Testis (tissue), 2 donors: ENCODE measurements at regions not wholly inside any gene's neighbourhood (a gene's known extent, or its start where the extent isn't known, plus 50 kb on each side); places are given as distances from the start of the nearest gene placed in this dataset.

Experiments used
- DNase-seq: peaks from one replicate; pipeline ENCODE4 v3.0.0-alpha.2; 2019
- H3K27ac ChIP-seq, 2 donors: fragments of 200-600 bp; sonication (generic); one replicate each; pipeline ENCODE4 v1.5.1; 2019
- H3K27me3 ChIP-seq: fragments of 200-600 bp; sonication (generic); one replicate; pipeline ENCODE4 v1.5.1; 2019
- H3K36me3 ChIP-seq: fragments of 200-600 bp; sonication (generic); one replicate; pipeline ENCODE4 v1.5.1; 2017; ENCODE audit warnings: low read depth; ENCODE audit errors: missing control alignments
- H3K4me1 ChIP-seq: fragments of 200-600 bp; sonication (generic); one replicate; pipeline ENCODE4 v1.5.1; 2019
- H3K4me3 ChIP-seq, 2 donors: fragments of 200-600 bp; sonication (generic); one replicate each; pipeline ENCODE4 v1.5.1; 2017 to 2019
- H3K9me3 ChIP-seq: fragments of 200-600 bp; sonication (generic); one replicate; pipeline ENCODE4 v1.5.1; 2017
- POLR2A ChIP-seq: fragments of 450-650 bp; IDR thresholded peaks from one replicate; pipeline ENCODE4 v1.6.1; 2017; ENCODE audit warnings: antibody characterized with exemption, mild to moderate bottlenecking, moderate library complexity
- WGBS, 2 donors: methylation state at CpG; one replicate each; pipeline ENCODE4 v1.1.5; 2018; 5-methylcytosine and 5-hydroxymethylcytosine counted together
- intact Hi-C: fragments of 100-400 bp; cut with DNase I; formaldehyde crosslinking; loops from one replicate; pipeline ENCODE4 v1.15.1; 2023; ENCODE audit warnings: low total_unique reads
- TF ChIP-seq, protein P1 (sequence below), 3 experiments: fragments of 450-650 bp in 2 of 3; fragments of 200-600 bp in 1 of 3; sonication (generic) in 1 of 3; IDR thresholded peaks; one replicate each; pipeline ENCODE4 v1.5.1; 2016 to 2019; ENCODE audit warnings: antibody characterized with exemption in 3 of 3, mild to moderate bottlenecking in 2 of 3, moderate library complexity in 1 of 3

DNA sequence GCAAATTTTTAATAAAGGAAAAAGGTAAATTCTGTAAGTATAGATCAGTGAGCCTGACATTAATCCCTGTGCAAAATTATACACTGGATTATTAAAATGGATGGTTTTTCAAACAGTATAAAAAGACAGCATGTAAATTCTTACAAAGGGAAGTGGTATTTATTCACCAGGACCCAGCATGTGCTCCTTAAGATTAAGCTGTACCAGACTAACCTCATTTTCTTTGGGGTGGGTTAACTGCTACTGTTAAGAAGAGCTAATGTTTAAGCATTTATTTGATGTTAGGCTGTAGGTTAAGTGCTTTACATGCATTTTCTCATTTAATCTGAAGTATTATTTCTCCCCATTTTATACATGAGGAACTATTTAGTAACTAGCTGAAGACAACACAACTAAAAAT lies 60.3 kb upstream of the RFX3 start:
- H3K27ac ChIP-seq = no peak overlapping the region
- H3K36me3 ChIP-seq = no peaks in the 10 kb centered on the region
- no peak overlapping the region for H3K4me3 ChIP-seq
- DNase-seq = no peak
- H3K27me3 ChIP-seq = no peaks in the 10 kb centered on the region
- no peaks in the 10 kb centered on the region for H3K4me1 ChIP-seq
- intact Hi-C loops = no loop called here
- no peak for TF ChIP-seq POLR2A
- TF ChIP-seq, protein P1, sequence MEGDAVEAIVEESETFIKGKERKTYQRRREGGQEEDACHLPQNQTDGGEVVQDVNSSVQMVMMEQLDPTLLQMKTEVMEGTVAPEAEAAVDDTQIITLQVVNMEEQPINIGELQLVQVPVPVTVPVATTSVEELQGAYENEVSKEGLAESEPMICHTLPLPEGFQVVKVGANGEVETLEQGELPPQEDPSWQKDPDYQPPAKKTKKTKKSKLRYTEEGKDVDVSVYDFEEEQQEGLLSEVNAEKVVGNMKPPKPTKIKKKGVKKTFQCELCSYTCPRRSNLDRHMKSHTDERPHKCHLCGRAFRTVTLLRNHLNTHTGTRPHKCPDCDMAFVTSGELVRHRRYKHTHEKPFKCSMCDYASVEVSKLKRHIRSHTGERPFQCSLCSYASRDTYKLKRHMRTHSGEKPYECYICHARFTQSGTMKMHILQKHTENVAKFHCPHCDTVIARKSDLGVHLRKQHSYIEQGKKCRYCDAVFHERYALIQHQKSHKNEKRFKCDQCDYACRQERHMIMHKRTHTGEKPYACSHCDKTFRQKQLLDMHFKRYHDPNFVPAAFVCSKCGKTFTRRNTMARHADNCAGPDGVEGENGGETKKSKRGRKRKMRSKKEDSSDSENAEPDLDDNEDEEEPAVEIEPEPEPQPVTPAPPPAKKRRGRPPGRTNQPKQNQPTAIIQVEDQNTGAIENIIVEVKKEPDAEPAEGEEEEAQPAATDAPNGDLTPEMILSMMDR (IDR thresholded peaks at IDR 0.05) = no peak
- no peaks in the 10 kb centered on the region for H3K9me3 ChIP-seq

DNA sequence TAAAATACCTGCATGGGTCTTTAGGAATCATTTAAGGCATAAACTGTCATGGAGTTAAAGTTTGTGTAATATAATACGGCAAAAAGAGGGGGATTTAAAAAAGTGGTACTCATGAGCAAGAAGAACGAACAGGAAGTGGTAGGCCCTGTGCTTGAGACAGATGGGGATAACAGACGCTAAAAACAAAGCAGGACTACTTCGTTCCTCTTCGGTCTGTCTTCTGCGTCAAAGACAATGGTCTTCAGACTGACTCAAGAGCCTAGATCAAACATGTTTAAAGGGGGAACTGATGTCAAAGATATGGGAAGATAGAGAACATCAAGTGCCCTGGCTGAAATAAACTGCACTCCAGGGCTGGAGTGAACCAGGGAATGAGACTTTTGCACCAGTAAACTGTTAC lies 59.8 kb upstream of the RFX3 start:
- intact Hi-C loops = no loop called here
- Histone ChIP-seq H3K4me1 (no peaks in the 10 kb centered on the region), H3K27ac (no peak overlapping the region), H3K4me3 (no peak overlapping the region), H3K9me3 (no peaks in the 10 kb centered on the region), H3K27me3 (no peaks in the 10 kb centered on the region), H3K36me3 (no peaks in the 10 kb centered on the region)
- 79 to 83% methylated on average over 6 of the region's 6 CpGs for WGBS, 2 donors
- DNase-seq = no peak
- no peak for TF ChIP-seq POLR2A
- TF ChIP-seq, protein P1 (IDR thresholded peaks at IDR 0.05) = no peak

DNA sequence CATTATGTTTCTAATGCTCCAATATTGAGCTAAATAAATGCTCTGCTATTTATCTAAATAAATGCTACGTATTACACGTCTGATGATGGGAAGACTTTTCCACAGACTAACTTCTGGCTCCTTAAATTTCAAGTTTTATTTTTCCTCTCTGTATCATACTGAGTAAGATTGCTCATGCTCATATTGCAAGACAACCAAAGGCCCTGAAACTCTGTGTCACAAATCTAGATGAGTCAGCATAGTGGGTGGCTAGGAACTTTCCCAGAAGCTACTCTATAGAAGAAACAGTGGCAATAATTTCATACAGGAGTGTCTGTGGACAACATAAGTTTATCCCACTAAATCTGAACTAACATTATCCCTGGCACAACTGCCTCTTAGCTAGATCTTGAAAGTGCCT lies 53.0 kb upstream of the RFX3 start:
- DNase-seq = no peak
- Histone ChIP-seq H3K36me3 (no peaks in the 10 kb centered on the region), H3K27ac (no peak overlapping the region), H3K4me3 (no peak overlapping the region), H3K27me3 (no peaks in the 10 kb centered on the region), H3K9me3 (no peaks in the 10 kb centered on the region), H3K4me1 (no peaks in the 10 kb centered on the region)
- intact Hi-C loops = no loop called here
- WGBS, 2 donors = 92 to 99% methylated on average over 2 of the region's 2 CpGs
- TF ChIP-seq, protein P1 (IDR thresholded peaks at IDR 0.05) = no peak
- no peak for TF ChIP-seq POLR2A

DNA sequence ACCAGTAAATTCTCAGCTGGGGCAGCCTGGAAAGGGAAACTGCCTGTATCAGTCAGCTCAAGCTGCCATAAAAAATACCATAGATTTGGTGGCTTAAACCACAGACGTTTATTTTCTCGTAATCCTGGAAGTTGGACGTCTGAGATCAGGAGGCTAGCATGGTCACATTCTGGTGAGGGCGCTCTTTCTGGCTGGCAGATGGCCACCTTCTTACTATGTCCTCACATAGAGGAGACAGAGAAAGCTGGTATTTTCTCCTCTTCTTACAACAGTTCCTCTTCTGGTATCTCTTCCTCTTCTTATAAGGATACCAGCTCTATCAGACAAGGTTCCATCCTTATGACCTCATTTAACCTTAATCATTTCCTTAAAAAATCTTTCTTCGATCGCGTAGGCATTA lies 50.5 kb upstream of the RFX3 start:
- H3K27me3 ChIP-seq = no peaks in the 10 kb centered on the region
- WGBS, 2 donors = 78 to 85% methylated on average over 7 of the region's 7 CpGs
- H3K36me3 ChIP-seq = no peaks in the 10 kb centered on the region
- TF ChIP-seq POLR2A = no peak
- TF ChIP-seq, protein P1 (IDR thresholded peaks at IDR 0.05) = no peak
- intact Hi-C loops = no loop called here
- no peaks in the 10 kb centered on the region for H3K4me1 ChIP-seq
- no peak overlapping the region for H3K4me3 ChIP-seq
- no peaks in the 10 kb centered on the region for H3K9me3 ChIP-seq
- DNase-seq = no peak
- H3K27ac ChIP-seq = no peak overlapping the region

DNA sequence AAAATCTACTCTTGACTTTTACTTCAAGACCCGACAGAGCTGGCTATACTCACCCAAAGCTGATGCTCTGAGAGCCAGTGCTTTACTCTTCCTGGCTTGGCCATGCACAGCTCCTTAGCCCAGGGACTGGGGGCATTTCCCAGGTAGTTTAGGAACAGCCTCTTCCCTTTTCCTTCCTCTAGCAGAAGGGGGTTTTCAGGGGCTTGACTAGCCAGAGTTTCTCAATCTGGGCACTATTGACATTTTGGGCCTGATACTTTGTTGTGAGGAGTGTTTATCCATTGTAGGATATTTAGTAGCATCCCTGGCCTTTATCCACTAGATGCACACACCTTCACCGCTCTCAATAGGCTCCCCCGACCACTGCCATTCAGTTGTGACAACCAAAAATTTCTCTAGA lies 50.0 kb upstream of the RFX3 start:
- TF ChIP-seq, protein P1 (IDR thresholded peaks at IDR 0.05) = no peak
- TF ChIP-seq POLR2A = no peak
- intact Hi-C loops = no loop called here
- H3K9me3 ChIP-seq = no peaks in the 10 kb centered on the region
- no peaks in the 10 kb centered on the region for H3K4me1 ChIP-seq
- H3K36me3 ChIP-seq = no peaks in the 10 kb centered on the region
- no peaks in the 10 kb centered on the region for H3K27me3 ChIP-seq
- H3K27ac ChIP-seq = no peak overlapping the region
- 89 to 90% methylated on average over 3 of the region's 3 CpGs for WGBS, 2 donors
- no peak for DNase-seq
- H3K4me3 ChIP-seq = no peak overlapping the region
